HepG2 (cell line): ENCODE measurements at regions not wholly inside any gene's neighbourhood (a gene's known extent, or its start where the extent isn't known, plus 50 kb on each side); places are given as distances from the start of the nearest gene placed in this dataset.
A peak's percentile ranks its signal among the peaks of the same experiment; 100 is the strongest.

Source experiments
- ATAC-seq: fragments of 200-7000 bp; cut with Tn5 transposase; 3 replicates; pipeline ENCODE4 v1.9.1; 2020; ENCODE audit warnings: mild to moderate bottlenecking, moderate library complexity
- BruUV-seq: library from RNA; stranded (reverse); fragments of 400-500 nt; replicated peaks from 2 replicates; lab custom pipeline; 2021; lab: Mats Ljungman, UMichigan
- CTCF ChIA-PET: fragments of 300-600 bp; formaldehyde crosslinking; extraction: SDS; loops from one replicate; lab custom pipeline; 2021; ENCODE audit warnings: low total read pairs, inconsistent platforms, low intra/inter-chr PET ratio; lab: Yijun Ruan, JAX
- POLR2A ChIA-PET: fragments of 350-600 bp; sonication (Branson Sonifier 250); formaldehyde crosslinking; loops from one replicate; lab custom pipeline; 2020; ENCODE audit warnings: antibody characterized with exemption, inconsistent platforms; lab: Yijun Ruan, JAX
- DNase-seq: peaks from one replicate; pipeline ENCODE4 v3.0.0-alpha.2; 2015; ENCODE audit warnings: low spot score
- FAIRE-seq: peaks from 3 replicates; lab custom pipeline; 2011; peaks lifted over from hg19 to GRCh38; lab: Jason Lieb, UNC
- H2AFZ ChIP-seq: one replicate; pipeline ENCODE4 v1.6.1; 2011; ENCODE audit warnings: low read length, inconsistent platforms
- H3K27ac ChIP-seq: fragments of 300-600 bp; 3 replicates; pipeline ENCODE4 v1.8.0; 2011; ENCODE audit warnings: mixed run types, mild to moderate bottlenecking, mixed read lengths, low read length, inconsistent platforms; ENCODE audit not compliant: insufficient read depth; ENCODE audit errors: extremely low read length
- H3K27me3 ChIP-seq, 2 experiments: fragments of 200-600 bp in 1 of 2; 2 replicates in 1 of 2; 3 replicates in 1 of 2; pipeline versions ENCODE4 v1.6.0 to v1.8.0; 2011; ENCODE audit warnings: low read length in 2 of 2, mild to moderate bottlenecking in 2 of 2, moderate library complexity in 2 of 2, inconsistent platforms in 1 of 2; ENCODE audit not compliant: insufficient read depth in 2 of 2, control insufficient read depth in 1 of 2
- H3K36me3 ChIP-seq, 2 experiments: fragments of 200-600 bp in 1 of 2; replicated peaks in 1 of 2; 2 replicates in 1 of 2; 3 replicates in 1 of 2; pipeline versions ENCODE4 v1.5.1 to v1.8.0; 2011; ENCODE audit warnings: low read length in 2 of 2, inconsistent platforms in 1 of 2; ENCODE audit not compliant: insufficient read depth in 2 of 2, control insufficient read depth in 1 of 2
- H3K4me1 ChIP-seq: 2 replicates; pipeline ENCODE4 v1.5.1; 2012; ENCODE audit warnings: low read length, inconsistent platforms; ENCODE audit not compliant: insufficient read depth
- H3K4me2 ChIP-seq: 2 replicates; pipeline ENCODE4 v1.6.0; 2011; ENCODE audit warnings: low read depth, low read length, inconsistent platforms
- H3K4me3 ChIP-seq, 3 experiments: fragments of 200-600 bp in 1 of 3; sonication (generic), shearing (Covaris generic) in 1 of 3; replicated peaks in 1 of 3; 2 replicates each; pipeline ENCODE4 v1.5.1; 2011 to 2016; ENCODE audit warnings: low read length in 3 of 3, inconsistent platforms in 2 of 3, low read depth in 2 of 3, mild to moderate bottlenecking in 2 of 3, control low read depth in 1 of 3, mixed read lengths in 1 of 3; ENCODE audit not compliant: insufficient read depth in 1 of 3
- H3K79me2 ChIP-seq: one replicate; pipeline ENCODE4 v1.6.1; 2011; ENCODE audit warnings: low read length, inconsistent platforms; ENCODE audit not compliant: insufficient read depth
- H3K9ac ChIP-seq: 2 replicates; pipeline ENCODE4 v1.6.0; 2011; ENCODE audit warnings: mild to moderate bottlenecking, low read depth, low read length, inconsistent platforms; ENCODE audit not compliant: insufficient read depth
- H3K9me3 ChIP-seq: 2 replicates; pipeline ENCODE4 v1.5.1; 2012; ENCODE audit warnings: mild to moderate bottlenecking, low read length
- H4K20me1 ChIP-seq: 2 replicates; pipeline ENCODE4 v1.6.0; 2011; ENCODE audit warnings: inconsistent platforms, mild to moderate bottlenecking, low read length, moderate library complexity; ENCODE audit not compliant: insufficient read depth
- ATF1 ChIP-seq: IDR thresholded peaks from 2 replicates; pipeline ENCODE4 v1.6.1; 2016; ENCODE audit warnings: mild to moderate bottlenecking, control low read depth
- CEBPG ChIP-seq: IDR thresholded peaks from 2 replicates; pipeline ENCODE4 v1.6.1; 2016
- CREB1 ChIP-seq, 2 experiments: fragments of 450-650 bp in 1 of 2; IDR thresholded peaks; 2 replicates each; pipeline ENCODE4 v1.6.1; 2016 to 2017; ENCODE audit warnings: control low read depth in 1 of 2, mild to moderate bottlenecking in 1 of 2, missing compliant biosample characterization in 1 of 2, missing genetic modification characterization in 1 of 2
- CREM ChIP-seq, 2 experiments: sonication (generic) in 1 of 2; formaldehyde crosslinking in 1 of 2; IDR thresholded peaks; 2 replicates each; pipeline versions ENCODE4 v1.4.0 to v1.6.1; 2016 to 2020; ENCODE audit warnings: antibody characterized with exemption in 1 of 2, mild to moderate bottlenecking in 1 of 2, missing genetic modification reagents in 1 of 2
- SATB2 ChIP-seq: sonication (generic); formaldehyde crosslinking; IDR thresholded peaks from 2 replicates; pipeline ENCODE4 v1.5.0; 2020; ENCODE audit warnings: missing genetic modification reagents
- ZFP62 ChIP-seq: sonication (generic); formaldehyde crosslinking; IDR thresholded peaks from 2 replicates; pipeline ENCODE4 v1.4.0; 2020; ENCODE audit warnings: missing genetic modification reagents
- ZFYVE20 ChIP-seq: sonication (generic); formaldehyde crosslinking; IDR thresholded peaks from 2 replicates; pipeline ENCODE4 v1.8.0; 2023; ENCODE audit warnings: low read depth, mild to moderate bottlenecking, moderate library complexity, missing genetic modification reagents, borderline replicate concordance
- ZNF276 ChIP-seq: sonication (generic); formaldehyde crosslinking; IDR thresholded peaks from 2 replicates; pipeline ENCODE4 v1.4.0; 2020; ENCODE audit warnings: mild to moderate bottlenecking, low read depth, missing genetic modification reagents
- ZNF543 ChIP-seq: sonication (generic); formaldehyde crosslinking; IDR thresholded peaks from 2 replicates; pipeline ENCODE4 v1.4.0; 2020; ENCODE audit warnings: mild to moderate bottlenecking, missing genetic modification reagents
- ZNF563 ChIP-seq: sonication (generic); formaldehyde crosslinking; IDR thresholded peaks from 2 replicates; pipeline ENCODE4 v1.8.0; 2022; ENCODE audit warnings: mild to moderate bottlenecking, moderate library complexity, missing genetic modification reagents
- WGBS: methylation state at CpG from one replicate; pipeline ENCODE4 v1.1.6; 2017; ENCODE audit warnings: low lambda C conversion rate; 5-methylcytosine and 5-hydroxymethylcytosine counted together
- in situ Hi-C: cut with HindIII; loops from 2 replicates; pipeline ENCODE4 v1.10.0; 2017; ENCODE audit warnings: low pct_unique_long_range_greater_than_20kb; ENCODE audit not compliant: extremely low pct_ligation_motif_present
- intact Hi-C: fragments of 100-400 bp; cut with micrococcal nuclease; formaldehyde crosslinking; loops from one replicate; pipeline ENCODE4 v1.10.0; 2022; ENCODE audit not compliant: unreplicated experiment
- TF ChIP-seq, protein P1 (sequence below): sonication (generic); formaldehyde crosslinking; IDR thresholded peaks from 2 replicates; pipeline ENCODE4 v1.4.0; 2020; ENCODE audit warnings: missing genetic modification reagents

- TF ChIP-seq, protein P1, sequence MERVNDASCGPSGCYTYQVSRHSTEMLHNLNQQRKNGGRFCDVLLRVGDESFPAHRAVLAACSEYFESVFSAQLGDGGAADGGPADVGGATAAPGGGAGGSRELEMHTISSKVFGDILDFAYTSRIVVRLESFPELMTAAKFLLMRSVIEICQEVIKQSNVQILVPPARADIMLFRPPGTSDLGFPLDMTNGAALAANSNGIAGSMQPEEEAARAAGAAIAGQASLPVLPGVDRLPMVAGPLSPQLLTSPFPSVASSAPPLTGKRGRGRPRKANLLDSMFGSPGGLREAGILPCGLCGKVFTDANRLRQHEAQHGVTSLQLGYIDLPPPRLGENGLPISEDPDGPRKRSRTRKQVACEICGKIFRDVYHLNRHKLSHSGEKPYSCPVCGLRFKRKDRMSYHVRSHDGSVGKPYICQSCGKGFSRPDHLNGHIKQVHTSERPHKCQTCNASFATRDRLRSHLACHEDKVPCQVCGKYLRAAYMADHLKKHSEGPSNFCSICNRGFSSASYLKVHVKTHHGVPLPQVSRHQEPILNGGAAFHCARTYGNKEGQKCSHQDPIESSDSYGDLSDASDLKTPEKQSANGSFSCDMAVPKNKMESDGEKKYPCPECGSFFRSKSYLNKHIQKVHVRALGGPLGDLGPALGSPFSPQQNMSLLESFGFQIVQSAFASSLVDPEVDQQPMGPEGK (CRISPR knock-in tag), result no peak
- no peak for TF ChIP-seq ZFP62 (CRISPR knock-in tag)
- TF ChIP-seq ATF1, result no peak
- TF ChIP-seq ZNF543 (CRISPR knock-in tag), result no peak
- TF ChIP-seq CREB1 (IDR thresholded peaks at IDR 0.05), result no peak
- no peak for TF ChIP-seq CREB1 (CRISPR knock-in tag; IDR thresholded peaks at IDR 0.05)
- no peak for TF ChIP-seq ZNF276 (CRISPR knock-in tag)
- TF ChIP-seq ZNF563, result no peak
- no peak for TF ChIP-seq ZFYVE20 (CRISPR knock-in tag)
- no peak for TF ChIP-seq SATB2 (CRISPR knock-in tag)
- TF ChIP-seq, all 625 proteins: peak for 0
These were observed 81.2 kb upstream of the MAPRE2 start (continued) for GRCh38 chr18:34959989-34960388.

DNA sequence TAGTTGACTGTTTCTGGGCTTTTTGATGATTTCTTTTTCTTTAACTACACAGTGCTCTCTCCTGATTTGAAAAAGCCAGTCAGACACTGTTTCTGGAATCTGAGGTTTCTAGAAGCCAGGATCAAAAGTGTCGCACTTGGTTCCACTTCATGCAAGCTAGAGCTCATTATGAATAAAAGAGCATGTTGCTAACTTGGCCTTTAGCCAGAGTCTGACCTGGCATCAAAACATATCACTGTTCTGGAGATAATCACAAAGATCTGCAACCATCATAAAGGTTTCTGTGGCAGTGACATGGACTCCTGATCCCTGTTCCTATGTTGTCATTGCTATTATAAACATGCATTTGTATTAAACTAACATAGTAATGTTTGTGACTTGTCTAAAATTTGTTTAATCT lies 76.1 kb upstream of the MAPRE2 start:
- FAIRE-seq (no peak), ATAC-seq (no peak), DNase-seq (no peak)
- in situ Hi-C loops (no loop called here), intact Hi-C loops (no loop called here)
- no peak overlapping the region for H3K9ac ChIP-seq
- no peaks in the 10 kb centered on the region for H4K20me1 ChIP-seq
- CTCF ChIA-PET, result no interaction called here
- no peaks in the 10 kb centered on the region for H3K79me2 ChIP-seq
- H3K36me3 ChIP-seq, result no peaks in the 10 kb centered on the region
- 64% methylated on average over 1 of the region's 1 CpG for WGBS
- POLR2A ChIA-PET, result no interaction called here
- BruUV-seq, result no TSS peak
- H3K9me3 ChIP-seq, result no peaks in the 10 kb centered on the region
- TF ChIP-seq CEBPG (CRISPR knock-in tag), result no peak
- 0 out of 2 replicates have a peak, but pooled peaks have one; percentile 15 for TF ChIP-seq CREM (IDR thresholded peaks at IDR 0.05)
- no peak for TF ChIP-seq CREM (CRISPR knock-in tag; IDR thresholded peaks at IDR 0.05)
- H2AFZ ChIP-seq, result no peak overlapping the region
- no peak overlapping the region for H3K4me3 ChIP-seq
- no peak overlapping the region for H3K4me2 ChIP-seq
- no peaks in the 10 kb centered on the region for H3K27me3 ChIP-seq
- H3K27ac ChIP-seq, result no peak overlapping the region
- peaks cover 26% of the 10 kb centered on the region for H3K4me1 ChIP-seq
